ENCODE measurements at regions not wholly inside any gene's neighbourhood (a gene's known extent, or its start where the extent isn't known, plus 50 kb on each side); places are given as distances from the start of the nearest gene placed in this dataset.

DNA sequence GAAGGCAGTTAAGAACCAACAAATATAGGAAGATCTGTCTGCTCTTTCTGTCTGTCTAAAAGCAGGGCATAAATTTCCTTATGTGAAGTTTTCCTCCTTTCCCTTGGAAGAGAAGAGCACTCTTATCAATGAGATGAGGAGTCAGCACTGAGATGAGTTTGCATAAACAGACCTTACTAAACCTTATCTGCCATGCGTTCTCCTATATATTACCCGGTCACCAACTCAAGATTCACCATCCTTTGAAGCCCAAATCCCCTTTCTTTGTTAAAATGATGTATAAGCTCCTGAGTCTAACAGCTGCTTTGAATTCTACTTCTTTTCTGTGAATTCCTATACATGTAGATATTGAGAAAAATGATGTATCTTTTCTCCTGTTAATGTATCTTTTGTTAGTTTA lies 65.5 kb upstream of the FHL2 start:
- H3K9me3 Mint-ChIP-seq: no peaks in the 10 kb centered on the region
- no peak for TF ChIP-seq CTCF (conservative IDR thresholded peaks at IDR 0.05)

DNA sequence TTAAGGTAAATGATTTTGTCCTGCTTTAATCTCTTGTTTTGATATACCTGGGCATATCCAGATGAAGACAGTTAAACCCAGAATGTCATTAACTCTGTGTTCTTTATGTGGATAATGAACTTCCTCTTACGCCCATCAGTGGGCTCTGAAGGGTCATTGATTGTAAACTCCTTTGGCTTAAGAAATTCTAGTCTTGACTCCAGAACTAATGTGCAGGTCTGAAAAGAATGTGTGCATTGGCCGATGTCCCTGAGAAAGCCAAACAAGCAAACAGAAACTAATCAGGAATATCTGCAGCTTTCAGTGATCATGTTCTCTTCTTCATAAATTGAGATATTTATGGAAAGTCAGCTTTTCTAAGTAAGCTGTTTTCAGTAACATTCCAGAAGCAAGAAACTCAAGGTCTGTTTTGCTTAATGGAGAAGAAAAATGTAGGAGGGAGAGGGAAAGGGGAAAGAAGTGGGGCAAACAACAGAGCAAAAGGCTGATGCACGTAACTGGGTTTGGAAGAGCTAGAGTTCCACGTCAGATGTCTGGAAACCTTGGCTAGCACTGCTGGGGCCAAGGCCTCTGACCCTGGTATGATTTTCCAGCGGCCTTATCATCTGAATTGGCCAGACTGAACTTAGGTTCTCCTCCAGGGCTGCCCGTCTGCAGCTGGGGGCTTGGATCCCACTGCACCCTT lies 61.3 kb upstream of the FHL2 start:
- Mint-ChIP-seq H3K27me3 (ENCODE audit: low read depth) (peaks cover 2% of the 10 kb centered on the region), H3K9me3 (peaks cover 2% of the 10 kb centered on the region)
- DNase-seq (ENCODE audit: low read depth, low spot score): no peak

More for the DNA sequence above, 65.5 kb upstream of the FHL2 start:
- Mint-ChIP-seq H3K27me3 (ENCODE audit: low read depth) (no peaks in the 10 kb centered on the region), H3K4me3 (no peak overlapping the region), H3K4me1 (peaks cover 5% of the 10 kb centered on the region), H3K36me3 (ENCODE audit: low read depth) (no peaks in the 10 kb centered on the region), H3K27ac (ENCODE audit: unreplicated experiment) (no peak overlapping the region)
- DNase-seq (ENCODE audit: low read depth, low spot score): no peak

GRCh38 chr2:105458076-105458475 lies 59.2 kb upstream of the FHL2 start:
- Mint-ChIP-seq H3K27ac (ENCODE audit: unreplicated experiment) (no peak overlapping the region), H3K36me3 (ENCODE audit: low read depth) (peaks cover 3% of the 10 kb centered on the region), H3K4me3 (no peak overlapping the region), H3K27me3 (ENCODE audit: low read depth) (peaks cover 6% of the 10 kb centered on the region), H3K4me1 (no peaks in the 10 kb centered on the region), H3K9me3 (peaks cover 2% of the 10 kb centered on the region)
- no peak for TF ChIP-seq CTCF (conservative IDR thresholded peaks at IDR 0.05)
- DNase-seq (ENCODE audit: low read depth, low spot score): no peak

More for the DNA sequence above, 61.3 kb upstream of the FHL2 start:
- Mint-ChIP-seq H3K4me1 (no peaks in the 10 kb centered on the region), H3K36me3 (ENCODE audit: low read depth) (peaks cover 3% of the 10 kb centered on the region), H3K4me3 (no peak overlapping the region), H3K27ac (ENCODE audit: unreplicated experiment) (no peak overlapping the region)
- TF ChIP-seq CTCF (conservative IDR thresholded peaks at IDR 0.05): no peak

DNA sequence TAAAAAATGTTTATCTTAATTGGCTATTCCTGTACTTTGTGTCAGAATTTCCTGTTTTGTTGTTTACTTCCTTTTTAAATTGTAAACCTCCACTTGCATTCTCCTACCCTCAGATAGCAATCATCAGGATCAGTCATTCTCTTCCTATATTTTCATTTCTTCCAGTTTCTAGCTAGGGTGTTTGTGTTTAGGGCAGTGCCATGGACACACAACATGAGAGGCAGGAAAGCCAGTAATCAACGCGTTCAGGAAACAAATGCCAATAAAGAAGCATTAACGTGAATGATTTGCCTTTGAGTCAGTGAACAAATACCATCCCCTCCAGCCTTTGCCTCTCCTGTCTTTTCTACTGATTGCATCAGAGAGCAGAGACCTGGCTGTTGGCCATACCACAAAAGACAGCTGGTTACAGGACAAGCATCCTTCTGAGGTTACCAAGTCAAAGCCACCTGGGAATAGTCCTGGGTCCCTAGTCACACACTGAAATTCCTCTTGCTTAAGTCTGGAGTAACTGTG lies 56.7 kb upstream of the FHL2 start:
- Mint-ChIP-seq H3K9me3 (peaks cover 2% of the 10 kb centered on the region), H3K36me3 (ENCODE audit: low read depth) (peaks cover 3% of the 10 kb centered on the region), H3K4me1 (no peaks in the 10 kb centered on the region), H3K27me3 (ENCODE audit: low read depth) (peaks cover 6% of the 10 kb centered on the region), H3K4me3 (no peak overlapping the region), H3K27ac (ENCODE audit: unreplicated experiment) (no peak overlapping the region)
- no peak for DNase-seq (ENCODE audit: low read depth, low spot score)
- no peak for TF ChIP-seq CTCF (conservative IDR thresholded peaks at IDR 0.05)

GRCh38 chr2:105454801-105455485 lies 56.1 kb upstream of the FHL2 start:
- Mint-ChIP-seq H3K9me3 (peaks cover 2% of the 10 kb centered on the region), H3K27ac (ENCODE audit: unreplicated experiment) (no peak overlapping the region), H3K4me3 (no peak overlapping the region), H3K36me3 (ENCODE audit: low read depth) (peaks cover 3% of the 10 kb centered on the region), H3K27me3 (ENCODE audit: low read depth) (peaks cover 6% of the 10 kb centered on the region), H3K4me1 (no peaks in the 10 kb centered on the region)
- peak; percentile 40 for TF ChIP-seq CTCF (conservative IDR thresholded peaks at IDR 0.05)
- no peak for DNase-seq (ENCODE audit: low read depth, low spot score)
